GM12872 (cell line): ENCODE measurements at regions not wholly inside any gene's neighbourhood (a gene's known extent, or its start where the extent isn't known, plus 50 kb on each side); places are given as distances from the start of the nearest gene placed in this dataset.

Experiments
- TF ChIP-seq, protein P1 (sequence below): IDR thresholded peaks from 3 replicates; pipeline ENCODE4 v1.5.1; 2011; ENCODE audit warnings: low read depth, mild to moderate bottlenecking, low read length, moderate library complexity; ENCODE audit not compliant: insufficient read depth

GRCh38 chr18:46318356-46318755, 214.2 kb downstream of the HAUS1 start:
- TF ChIP-seq, protein P1, sequence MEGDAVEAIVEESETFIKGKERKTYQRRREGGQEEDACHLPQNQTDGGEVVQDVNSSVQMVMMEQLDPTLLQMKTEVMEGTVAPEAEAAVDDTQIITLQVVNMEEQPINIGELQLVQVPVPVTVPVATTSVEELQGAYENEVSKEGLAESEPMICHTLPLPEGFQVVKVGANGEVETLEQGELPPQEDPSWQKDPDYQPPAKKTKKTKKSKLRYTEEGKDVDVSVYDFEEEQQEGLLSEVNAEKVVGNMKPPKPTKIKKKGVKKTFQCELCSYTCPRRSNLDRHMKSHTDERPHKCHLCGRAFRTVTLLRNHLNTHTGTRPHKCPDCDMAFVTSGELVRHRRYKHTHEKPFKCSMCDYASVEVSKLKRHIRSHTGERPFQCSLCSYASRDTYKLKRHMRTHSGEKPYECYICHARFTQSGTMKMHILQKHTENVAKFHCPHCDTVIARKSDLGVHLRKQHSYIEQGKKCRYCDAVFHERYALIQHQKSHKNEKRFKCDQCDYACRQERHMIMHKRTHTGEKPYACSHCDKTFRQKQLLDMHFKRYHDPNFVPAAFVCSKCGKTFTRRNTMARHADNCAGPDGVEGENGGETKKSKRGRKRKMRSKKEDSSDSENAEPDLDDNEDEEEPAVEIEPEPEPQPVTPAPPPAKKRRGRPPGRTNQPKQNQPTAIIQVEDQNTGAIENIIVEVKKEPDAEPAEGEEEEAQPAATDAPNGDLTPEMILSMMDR: no peak

GRCh38 chr18:46319783-46320182, 215.6 kb downstream of the HAUS1 start:
- TF ChIP-seq, protein P1: no peak

DNA sequence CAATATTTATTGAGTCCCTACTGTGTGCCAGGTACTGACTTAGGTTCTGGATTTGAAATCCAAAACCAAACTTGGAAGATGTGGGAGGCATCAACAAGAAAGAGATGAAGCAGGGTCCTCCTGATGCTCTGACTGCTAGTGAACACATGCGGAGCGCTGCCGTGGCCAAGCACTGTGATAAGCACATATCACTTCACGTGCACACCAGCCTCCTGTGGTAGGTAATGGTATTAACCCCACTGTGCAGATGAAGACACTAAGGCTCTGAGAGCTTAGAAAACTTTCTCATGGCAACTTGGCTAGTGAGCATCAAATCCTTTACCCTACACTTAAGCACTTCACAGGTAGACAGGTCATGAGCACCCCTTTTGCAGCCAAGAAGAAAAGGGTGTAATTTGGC, 216.1 kb downstream of the HAUS1 start:
- TF ChIP-seq, protein P1: 0 out of 3 replicates have a peak, but pooled peaks have one; percentile 12

DNA sequence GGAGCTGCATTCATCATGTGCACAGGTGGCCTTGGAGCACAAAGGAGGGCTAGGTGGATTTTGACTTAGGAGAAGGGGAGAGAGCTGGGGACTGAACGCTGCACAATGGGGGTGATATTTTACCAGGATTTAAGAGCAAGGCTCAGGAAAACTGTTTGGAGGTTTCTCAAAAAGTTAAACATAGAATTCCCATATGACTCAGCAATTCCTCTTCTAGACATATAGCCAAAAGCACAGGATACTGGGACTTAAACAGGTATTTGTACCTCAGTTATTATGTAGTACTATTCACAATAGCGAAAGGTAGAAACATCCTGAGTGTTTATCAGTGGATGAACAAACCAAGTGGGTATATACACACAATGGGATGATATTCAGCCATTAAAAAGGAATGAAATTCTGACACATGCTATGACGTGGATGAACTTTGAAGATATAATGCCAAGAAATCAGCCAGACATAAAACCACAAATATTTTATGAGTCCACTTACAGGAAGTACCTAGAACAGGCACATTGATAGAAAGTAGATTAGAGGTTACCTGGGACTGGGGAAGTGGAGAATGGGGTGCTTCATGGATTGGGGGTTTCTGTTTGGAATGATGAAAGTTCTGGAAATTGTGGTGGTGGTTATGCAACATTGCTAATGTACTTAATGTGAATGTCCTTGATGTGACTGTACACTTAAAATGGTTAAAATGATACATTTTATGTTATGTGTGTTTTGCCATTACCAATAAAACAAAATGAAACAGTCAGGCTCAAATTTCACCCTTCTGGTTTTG, 216.9 kb downstream of the HAUS1 start:
- TF ChIP-seq, protein P1: no peak

GRCh38 chr18:46321955-46322354, 217.8 kb downstream of the HAUS1 start:
- TF ChIP-seq, protein P1: no peak

- TF ChIP-seq, protein P1: no peak
Measured at GRCh38 chr18:46322411-46322891, 218.3 kb downstream of the HAUS1 start.

GRCh38 chr18:46322941-46323340, 218.8 kb downstream of the HAUS1 start:
- TF ChIP-seq, protein P1: no peak
